ENCODE measurements at regions not wholly inside any gene's neighbourhood (a gene's known extent, or its start where the extent isn't known, plus 50 kb on each side); places are given as distances from the start of the nearest gene placed in this dataset.

DNA sequence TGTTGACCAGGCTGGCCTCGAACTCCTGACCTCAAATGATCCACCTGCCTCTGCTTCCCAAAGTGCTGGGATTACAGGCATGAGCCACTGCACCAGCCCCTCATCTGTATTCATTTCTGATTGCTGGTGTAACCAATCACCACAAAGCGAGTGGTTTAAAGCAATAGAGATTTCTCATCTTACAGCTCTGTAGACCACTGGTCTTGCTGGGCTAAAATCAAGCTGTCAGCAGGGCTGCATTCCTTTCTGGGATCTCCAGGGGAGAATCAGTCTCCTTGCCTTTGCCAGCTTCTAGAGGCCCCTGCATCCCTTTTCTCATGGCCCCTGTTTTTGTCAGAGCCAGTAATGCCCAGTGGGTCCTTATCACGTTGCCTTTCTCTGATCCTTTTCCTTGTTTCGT, 49.9 kb upstream of the PMEPA1 start:
- H3K27ac Mint-ChIP-seq: no peak overlapping the region
- peaks cover 1% of the 10 kb centered on the region for H3K27me3 Mint-ChIP-seq (ENCODE audit: low read depth)
- H3K4me3 Mint-ChIP-seq: no peak overlapping the region
- no peak for DNase-seq (ENCODE audit: low spot score)
- no peaks in the 10 kb centered on the region for H3K9me3 Mint-ChIP-seq
- H3K36me3 Mint-ChIP-seq (ENCODE audit: low read depth): no peaks in the 10 kb centered on the region
- no peaks in the 10 kb centered on the region for H3K4me1 Mint-ChIP-seq (ENCODE audit: low read depth)

Data from T-helper 2 cell treated with Interferon-gamma antibody and Interleukin-4, amounts not matched to agents 5 μg/mL and 100 μg/mL, for 36 hours (primary cell).